HG03520 (cell line): ENCODE measurements at regions not wholly inside any gene's neighbourhood (a gene's known extent, or its start where the extent isn't known, plus 50 kb on each side); places are given as distances from the start of the nearest gene placed in this dataset.

Source experiments
- ATAC-seq: cut with Tn5 transposase; IDR thresholded peaks from one replicate; pipeline ENCODE4 v1.9.1; 2021; ENCODE audit warnings: mild to moderate bottlenecking, moderate library complexity; ENCODE audit not compliant: unreplicated experiment

DNA sequence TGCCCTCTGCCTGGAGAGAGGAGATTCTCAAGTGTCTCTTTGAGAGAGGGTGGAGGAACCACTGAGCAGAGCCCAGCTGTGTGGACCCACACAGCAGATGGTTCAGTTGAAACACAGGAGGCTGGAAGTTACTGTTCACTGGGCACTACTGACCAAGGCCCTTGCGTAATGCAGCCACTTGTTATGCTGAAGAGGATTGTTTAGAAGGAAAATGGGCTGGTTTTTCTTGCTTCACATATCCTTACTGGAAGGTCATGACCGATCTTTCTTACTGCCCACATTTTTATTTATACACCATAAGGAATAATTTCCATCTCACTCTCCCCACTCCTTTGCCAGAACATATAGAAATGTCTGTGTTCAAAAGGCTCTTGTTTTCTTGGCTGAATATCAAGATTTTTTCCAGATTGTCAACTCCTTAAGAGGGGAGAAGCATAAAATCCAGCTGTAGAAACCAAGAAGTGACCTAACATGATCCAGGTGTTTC, 375.1 kb upstream of the DDHD1 start:
- ATAC-seq = no peak

DNA sequence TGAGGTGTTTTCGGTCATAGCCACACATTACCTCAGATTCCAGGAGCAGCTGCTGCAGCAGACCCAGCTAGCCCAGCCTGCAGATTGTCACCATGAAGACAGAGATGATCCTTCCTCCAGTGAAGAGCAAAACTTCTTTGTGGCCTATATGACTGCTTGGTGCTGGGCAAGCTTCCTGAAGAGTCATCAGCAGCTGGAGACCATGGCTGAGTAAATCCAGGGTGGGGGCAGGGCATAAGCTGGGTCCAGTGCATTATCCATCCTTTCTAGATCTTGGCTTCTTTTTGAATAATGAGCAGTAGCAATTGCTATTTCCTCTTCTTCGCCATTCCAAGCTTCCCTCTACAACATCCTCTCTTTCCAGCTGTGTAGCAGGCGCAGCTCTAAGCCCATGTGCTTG, 373.1 kb upstream of the DDHD1 start:
- no peak for ATAC-seq

DNA sequence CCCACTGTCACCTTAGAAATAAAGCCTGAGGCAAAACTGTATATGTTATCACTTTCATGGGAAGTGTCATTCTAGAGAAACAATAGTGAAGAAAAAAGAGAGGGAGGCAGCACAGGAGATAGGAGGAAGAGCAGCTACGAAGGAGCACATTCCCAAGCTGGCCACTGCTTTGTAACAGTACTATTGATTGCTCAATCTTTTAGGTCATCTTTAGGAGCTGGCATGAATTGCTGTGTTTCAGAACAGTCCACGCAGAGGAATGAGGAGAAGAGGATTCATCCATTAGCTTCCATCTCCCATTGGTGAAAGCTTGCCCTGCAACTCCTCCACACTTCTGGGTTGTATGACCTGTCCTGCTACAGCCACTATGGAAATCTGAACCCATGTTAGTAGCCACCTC, 372.5 kb upstream of the DDHD1 start:
- no peak for ATAC-seq

DNA sequence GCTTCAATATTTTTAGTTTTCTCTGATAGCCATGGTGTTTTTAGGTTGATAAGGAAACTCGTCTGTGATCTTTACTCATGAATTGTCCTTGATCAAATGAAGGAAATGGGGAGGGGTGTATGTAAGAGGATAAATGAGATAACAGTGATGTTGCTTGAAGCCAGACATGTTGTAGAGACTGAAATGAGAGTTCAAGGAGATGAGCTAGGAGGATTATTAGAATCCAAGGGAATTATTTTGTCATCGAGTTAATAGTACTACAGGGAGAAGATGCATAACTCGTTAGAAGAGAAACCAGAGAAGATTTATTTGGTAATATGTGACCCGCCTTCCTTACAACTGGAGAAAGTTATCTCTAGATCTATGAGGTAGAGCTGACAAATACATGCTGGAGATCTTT, 371.3 kb upstream of the DDHD1 start:
- ATAC-seq = no peak

DNA sequence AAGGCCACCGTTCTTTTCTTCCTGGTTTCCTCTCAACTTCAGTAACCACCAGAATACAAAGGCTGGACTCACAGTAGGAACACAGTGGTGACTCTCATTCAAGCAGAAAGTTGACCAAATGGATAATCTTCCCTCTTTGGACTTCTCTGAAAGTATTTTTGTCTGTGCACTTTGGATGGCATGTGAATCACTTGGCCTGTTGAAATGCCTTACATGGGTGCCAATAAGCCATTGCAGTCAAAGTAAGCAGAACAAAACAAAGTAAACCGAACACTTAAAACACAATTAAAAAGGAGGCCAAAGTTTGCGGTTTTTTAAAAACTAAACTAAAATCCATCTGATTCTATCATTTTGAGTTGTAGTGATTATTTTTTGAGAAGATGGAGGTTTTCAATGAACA, 370.1 kb upstream of the DDHD1 start:
- ATAC-seq = no peak

DNA sequence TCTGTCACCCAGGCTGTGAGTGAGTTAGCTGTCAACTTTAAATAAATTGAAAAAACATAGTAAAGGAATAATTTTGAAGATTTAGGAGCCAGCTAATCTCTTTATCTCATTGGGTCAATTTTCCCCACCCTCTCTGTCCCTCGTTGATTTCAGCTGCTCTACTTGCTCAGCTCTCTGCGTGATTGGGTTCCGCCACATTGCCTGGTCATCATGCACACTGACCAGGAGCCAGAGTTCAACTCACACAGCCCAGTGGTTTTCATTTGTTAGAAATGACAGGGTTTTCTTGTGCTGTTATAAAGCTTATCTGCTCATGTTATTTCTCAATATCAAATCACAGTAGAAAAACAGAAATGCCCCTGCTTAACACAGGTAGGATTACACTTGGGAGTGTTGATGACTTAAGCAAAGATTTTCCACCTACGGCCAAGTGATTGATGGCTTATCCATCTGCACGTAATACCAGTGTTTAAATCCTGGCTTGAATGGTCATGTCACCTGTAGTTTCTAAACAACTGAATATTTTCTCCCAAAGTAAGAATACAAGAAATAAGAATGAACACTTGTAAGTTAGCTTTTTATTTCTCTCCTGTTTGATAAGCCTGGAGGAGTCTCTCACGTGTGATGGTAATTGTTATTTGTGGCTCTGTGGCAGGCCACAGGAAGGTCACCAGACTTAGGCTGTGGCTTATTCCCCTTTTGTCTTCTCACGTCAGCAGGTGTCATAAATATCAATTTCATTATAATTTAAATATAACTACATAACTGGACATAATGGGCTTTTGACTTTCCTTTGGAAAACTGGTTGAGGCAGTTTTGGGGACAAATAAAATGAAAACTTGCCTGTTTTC, 367.2 kb upstream of the DDHD1 start:
- no peak for ATAC-seq

DNA sequence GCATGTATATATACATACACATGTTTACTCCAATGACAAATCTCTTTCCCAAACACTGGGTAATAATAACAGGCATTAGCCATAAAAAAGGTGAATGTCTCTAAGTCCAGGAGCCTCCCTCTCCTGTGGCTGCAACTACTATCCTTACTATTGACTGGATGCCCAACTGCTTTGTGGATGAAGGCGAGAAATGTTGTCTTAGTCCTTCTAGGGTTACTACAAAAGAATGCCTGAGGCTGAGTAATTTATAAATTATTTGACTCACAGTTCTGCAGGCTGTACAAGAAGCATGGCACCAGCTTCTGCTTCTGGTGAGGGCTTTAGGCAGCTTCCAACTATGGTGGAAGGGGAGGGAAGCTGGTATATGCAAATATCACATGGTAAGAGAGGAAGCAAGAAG, 366.0 kb upstream of the DDHD1 start:
- ATAC-seq = no peak

DNA sequence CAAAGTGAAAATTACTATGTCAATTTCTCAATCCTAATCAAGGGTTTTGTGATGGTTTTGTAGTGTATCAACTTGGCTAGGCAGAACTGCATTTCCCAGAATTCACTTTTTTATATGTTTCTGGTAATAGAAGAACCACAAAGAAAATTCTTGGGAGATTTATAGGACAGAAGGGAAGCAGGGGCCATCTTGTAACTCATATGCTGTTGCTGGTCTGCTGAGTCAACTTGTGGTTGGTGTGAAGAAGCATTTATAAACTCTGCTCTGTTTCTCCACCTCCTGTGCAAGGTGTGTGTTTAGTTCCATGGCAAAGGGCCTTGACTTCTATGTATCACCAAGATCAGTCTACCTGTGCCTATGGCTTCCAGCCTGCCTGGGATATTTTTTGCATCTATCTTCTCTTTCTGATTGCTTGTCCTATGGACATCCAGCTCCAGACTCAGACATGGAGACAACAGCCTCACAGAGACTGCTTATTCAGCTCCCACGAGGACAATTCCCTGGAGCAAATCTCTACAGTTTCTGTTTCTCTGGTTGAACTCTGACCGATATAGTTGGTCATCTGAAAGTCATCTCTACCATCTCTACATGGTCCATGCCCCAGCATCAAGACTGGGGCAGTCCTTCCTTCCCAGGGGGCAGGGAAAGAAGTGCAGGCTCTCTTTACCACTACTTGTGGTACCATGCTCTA, 364.3 kb upstream of the DDHD1 start:
- no peak for ATAC-seq

DNA sequence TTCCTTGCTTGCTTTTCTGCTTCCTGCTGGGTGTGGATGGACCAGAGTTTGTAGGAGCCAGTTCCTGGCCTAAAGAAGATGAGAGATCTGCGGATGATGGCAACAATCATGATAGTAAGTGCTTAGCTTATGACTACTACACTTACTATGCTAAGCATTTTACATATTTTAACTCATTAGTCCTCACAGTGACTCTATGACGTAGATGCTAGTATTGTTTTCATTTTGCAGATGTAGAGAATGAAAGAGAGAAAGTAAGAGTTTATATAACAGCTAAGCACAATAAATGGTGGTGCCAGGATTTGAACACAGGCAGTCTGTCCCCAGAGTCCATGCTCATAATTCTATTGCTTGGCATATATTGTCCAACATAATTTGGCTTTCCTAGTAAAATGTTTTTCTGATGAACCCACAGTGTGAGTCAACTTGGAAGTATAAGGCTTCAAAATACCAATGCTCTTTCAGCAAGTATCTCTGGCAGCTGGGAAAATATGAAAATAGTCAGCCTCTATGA, 363.2 kb upstream of the DDHD1 start:
- ATAC-seq = no peak

DNA sequence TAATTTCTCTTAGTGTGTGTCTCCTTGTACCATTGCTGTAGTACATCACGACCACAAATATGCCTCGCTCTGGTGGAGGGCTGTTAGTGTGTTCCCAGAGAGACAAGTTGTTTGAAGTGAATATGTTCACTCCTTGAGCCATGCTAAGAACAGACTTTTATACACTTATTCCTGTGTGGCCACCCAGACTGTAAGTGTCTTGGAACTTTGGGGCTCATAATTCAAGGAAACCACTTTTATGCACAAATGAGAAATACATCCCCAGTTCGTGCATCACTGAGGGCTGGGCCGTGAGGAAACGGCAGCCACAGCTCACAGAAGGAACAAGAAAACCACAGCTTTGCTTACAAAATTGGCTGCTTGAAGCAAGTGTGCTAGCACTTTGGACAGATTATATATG, 362.2 kb upstream of the DDHD1 start:
- no peak for ATAC-seq

DNA sequence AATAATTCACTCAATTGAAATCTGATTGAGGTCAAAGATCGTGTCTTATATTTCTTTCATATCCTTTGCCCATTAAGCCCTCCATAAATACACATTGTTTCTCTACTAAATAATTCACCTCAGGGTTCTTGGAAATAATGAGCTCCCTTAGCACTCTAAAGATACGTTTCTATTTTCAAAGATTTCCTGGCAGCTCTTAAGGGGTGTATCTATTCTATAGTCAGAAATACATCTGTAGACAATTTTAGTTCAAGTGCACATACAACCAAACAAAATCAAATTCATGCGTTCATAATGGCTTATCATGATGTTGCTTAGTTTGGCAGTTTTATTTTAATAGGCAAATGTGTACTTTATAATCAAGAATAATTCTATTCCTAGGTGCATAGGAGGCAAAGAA, 361.1 kb upstream of the DDHD1 start:
- ATAC-seq = no peak

DNA sequence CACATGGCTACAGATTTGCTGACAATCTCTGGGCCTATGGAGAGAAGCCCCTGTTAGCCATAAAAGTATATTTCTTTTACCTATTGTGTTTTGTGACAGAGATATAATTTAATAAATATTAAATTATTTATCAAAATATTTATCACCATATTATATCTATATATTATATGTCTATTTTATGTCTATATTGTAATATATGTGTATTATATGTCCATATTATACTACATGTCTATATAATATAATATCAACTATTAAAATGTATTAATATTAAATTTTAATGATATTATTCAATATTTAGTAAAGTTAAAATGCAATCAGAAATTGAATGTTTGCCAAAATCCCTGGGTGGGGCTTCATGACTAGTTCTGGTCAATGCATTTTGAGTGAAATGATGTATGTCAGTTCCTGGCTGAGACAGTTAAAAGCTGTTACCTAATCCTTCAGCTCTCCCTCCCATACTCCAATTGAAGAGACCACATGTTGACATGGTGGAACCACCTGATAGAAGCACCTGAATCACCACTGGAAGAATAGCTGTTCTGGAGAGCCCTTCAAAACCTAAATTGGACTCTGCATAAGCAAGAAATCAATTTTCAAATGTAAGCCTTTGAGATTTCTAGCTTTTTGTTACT, 357.3 kb upstream of the DDHD1 start:
- no peak for ATAC-seq

DNA sequence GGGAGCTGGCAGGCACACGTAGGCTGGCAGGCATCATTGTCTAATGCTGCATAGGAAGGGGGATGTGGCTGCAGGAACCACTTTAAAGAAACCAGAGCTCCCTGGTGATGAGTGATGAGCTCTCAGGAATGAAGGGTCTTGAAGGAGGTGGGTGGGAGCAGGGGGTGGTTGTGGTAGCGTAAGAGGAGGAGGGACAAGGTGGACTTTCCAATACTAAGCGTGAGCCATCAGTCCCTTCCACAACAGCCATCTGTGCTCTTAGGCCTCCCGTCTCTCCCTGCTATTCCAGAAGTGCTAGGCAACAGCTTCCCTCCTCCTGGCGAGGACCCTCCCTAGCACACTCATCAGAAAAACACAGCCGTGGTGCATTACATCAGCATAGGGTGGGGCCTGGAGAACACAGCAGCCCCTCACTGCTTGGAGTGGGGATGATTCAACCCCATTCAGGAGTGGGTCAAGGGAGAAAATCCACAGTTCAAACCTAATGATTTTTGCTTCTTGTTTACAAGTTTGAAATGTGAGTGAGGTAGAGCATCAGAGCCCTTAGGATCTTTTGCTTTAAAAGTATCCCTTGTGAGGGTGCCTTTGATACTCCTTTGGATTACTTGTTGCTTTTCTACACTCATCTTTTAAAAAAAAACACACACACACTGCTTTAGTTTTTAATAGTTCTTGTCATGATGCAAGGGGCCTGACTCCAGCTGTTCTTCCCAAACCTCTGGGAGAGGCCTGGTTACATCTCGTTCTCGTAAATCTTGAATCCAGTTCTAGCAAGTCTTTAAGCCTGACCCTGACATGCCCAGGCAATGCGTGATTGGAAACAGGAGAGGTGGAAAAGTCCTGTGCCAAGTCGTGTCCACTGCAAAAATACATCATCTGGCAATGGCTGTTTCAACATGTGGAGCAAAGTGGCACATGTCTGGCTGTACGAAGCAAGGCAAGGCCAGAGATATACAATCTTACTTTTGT, 356.4 kb upstream of the DDHD1 start:
- no peak for ATAC-seq

DNA sequence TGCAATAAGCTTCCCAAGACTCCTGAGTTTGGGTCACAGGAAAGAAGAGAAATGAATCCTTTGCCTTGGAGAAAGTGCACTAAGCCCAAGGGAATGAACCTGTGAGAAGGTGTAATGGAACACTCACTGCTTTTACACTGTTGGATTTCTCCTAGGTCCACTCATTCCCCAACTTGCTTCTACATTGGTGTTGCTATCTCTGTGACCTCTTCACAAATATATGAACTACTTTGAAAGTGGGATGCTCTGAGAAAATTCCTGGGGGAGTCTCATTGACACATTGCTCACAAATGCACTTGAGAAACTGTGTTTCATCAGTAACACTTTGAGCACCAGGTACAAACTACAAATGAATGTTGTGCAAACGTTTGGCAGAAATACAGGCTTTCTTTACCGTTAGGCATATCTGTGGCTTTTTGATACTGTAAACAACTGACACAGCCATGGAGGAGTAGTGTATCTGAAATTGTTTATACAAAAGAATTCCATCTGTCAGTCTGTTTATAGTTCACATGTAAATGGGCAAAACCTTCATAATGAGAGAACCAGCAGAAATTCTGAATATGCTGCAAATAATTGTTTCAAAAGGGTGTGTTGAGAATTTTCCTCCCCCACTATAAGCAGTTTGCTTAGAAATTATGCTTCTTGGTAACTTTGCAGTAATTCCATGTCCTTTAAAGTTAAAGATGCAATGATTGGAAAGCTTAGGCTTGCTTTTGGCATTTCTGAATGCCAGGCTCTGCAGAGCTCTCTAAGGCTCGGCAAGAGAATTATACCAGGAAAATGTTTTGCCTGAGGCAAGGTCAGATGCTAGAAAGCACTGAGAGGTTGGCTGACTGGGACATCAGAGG, 348.5 kb upstream of the DDHD1 start:
- no peak for ATAC-seq

DNA sequence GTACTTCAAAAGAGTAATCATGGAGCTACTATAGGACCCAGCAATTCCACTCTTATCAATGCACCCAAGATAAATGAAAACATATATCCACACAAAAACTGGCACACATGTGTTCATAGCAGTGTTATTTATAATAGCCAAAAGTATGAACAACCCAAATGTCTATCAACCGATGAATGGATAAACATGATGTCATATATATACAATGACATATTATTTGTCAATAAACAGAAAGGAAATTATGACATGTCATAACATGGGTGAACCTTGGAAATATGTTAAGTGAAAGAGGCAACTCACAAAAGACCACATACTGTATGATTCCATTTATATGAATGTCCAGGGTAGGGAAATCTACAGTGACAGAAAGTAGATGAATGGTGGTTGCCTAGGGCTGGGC, 347.1 kb upstream of the DDHD1 start:
- no peak for ATAC-seq

DNA sequence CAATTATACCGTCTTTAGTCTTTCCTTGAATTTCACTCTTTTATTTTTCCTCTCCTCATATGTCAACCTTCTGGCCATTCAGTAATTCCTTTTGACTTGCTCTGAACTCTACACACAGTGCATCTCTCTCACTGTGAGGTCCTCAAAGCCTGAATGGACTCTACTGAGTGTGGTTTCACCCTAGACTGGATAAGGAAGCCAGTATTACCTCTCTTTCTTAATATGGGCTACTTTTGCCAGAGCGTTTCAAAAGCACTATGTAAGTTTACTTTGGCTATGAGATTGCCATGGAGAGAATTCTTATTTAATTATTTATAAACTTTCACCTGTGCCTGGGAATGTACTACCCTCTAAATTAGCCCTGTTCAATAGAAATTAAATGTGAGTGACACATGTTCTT, 343.5 kb upstream of the DDHD1 start:
- no peak for ATAC-seq

DNA sequence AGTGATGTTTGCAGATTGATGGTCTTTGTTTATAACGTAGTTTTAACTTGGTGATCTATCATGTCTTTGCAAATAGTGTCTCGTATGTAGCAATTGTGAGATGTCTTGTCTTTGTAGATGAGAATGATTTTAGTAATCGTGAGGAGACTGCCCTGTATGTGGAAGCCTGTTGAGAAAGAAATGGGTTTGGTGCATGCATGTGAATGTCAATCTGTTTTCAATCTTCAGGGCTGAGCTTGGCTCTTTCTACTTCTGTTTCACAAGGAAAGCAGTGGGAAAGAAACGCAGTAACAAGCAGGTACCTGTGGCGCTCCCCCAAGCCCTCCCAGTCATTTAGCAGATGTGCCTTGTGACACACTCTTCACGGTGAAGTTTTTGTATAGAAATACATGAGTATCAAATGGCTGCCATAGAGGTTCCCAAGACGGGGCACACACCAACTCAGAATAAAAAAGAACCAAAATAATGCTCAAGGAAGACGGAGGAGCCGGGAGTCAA, 342.8 kb upstream of the DDHD1 start:
- ATAC-seq = no peak

DNA sequence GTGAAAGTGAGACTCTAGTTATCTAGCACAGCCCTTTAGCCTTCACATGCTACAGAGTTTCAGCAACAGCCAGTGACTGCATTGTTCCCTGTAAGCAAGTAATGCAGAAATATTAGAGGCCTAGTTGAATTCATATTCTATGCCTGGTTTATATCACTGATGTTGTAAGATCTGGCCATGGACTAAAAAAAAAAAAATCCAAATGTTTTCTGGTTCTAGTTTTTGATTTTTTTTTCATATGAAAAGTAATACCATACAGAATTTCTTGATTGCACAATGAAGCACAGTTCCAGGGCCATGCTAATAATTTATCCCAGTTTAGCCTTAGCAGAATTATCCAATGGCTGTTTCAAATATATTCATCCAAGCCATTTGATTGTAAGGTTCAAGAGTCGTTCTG, 341.5 kb upstream of the DDHD1 start:
- no peak for ATAC-seq

DNA sequence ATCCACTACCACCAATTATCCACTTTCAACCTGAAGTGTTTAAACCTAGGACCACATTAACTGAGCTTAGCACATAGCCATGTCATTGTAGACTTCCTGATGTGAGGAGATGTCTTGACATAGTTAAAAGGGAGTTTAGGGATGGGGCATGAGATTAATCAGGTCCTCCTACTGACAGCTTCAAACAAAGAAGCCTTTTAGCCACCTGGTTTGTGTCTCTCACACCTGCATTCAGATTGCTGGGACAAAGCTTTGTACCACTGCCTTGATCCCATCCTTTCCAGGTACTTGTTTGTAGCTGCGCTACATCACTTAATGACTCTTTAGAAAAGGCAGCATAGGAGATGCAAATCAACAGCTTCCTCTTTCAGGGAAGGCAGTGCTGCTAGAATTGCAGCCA, 340.7 kb upstream of the DDHD1 start:
- ATAC-seq = no peak
